ENCODE measurements at regions not wholly inside any gene's neighbourhood (a gene's known extent, or its start where the extent isn't known, plus 50 kb on each side); places are given as distances from the start of the nearest gene placed in this dataset.

DNA sequence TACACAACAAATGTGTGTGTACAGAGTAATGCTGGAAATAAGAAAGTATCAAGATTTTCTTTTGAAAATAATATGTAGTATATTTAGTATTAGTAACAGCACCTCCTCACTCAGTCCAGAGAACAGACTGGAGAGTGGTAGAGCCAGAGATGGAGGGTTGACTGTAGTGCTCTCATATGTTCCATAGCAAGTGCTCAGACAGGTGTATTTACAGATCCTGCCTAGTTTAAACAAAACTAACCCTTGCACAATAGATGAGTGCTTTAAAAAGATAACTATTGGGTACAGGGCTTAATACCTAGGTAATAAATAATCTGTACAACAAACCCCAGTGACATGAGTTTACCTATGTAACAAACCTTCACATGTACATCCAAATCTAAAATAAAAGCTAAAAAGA is 381.0 kb upstream of the EMCN start:
- TF ChIP-seq POLR2A (IDR thresholded peaks at IDR 0.05; ENCODE audit: low read depth, low read length) (no peak), BHLHE40 (IDR thresholded peaks at IDR 0.05; ENCODE audit: low read depth, low read length) (no peak), CEBPB (IDR thresholded peaks at IDR 0.05; ENCODE audit: low read depth, low read length) (no peak), RFX5 (IDR thresholded peaks at IDR 0.05; ENCODE audit: low read depth, low read length) (no peak)
- TF ChIP-seq, protein P1, sequence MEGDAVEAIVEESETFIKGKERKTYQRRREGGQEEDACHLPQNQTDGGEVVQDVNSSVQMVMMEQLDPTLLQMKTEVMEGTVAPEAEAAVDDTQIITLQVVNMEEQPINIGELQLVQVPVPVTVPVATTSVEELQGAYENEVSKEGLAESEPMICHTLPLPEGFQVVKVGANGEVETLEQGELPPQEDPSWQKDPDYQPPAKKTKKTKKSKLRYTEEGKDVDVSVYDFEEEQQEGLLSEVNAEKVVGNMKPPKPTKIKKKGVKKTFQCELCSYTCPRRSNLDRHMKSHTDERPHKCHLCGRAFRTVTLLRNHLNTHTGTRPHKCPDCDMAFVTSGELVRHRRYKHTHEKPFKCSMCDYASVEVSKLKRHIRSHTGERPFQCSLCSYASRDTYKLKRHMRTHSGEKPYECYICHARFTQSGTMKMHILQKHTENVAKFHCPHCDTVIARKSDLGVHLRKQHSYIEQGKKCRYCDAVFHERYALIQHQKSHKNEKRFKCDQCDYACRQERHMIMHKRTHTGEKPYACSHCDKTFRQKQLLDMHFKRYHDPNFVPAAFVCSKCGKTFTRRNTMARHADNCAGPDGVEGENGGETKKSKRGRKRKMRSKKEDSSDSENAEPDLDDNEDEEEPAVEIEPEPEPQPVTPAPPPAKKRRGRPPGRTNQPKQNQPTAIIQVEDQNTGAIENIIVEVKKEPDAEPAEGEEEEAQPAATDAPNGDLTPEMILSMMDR (conservative IDR thresholded peaks at IDR 0.05; ENCODE audit: low read depth, low read length), result no peak

All from IMR-90 (cell line).